Right lobe of liver (tissue), 6 donors: ENCODE measurements at regions not wholly inside any gene's neighbourhood (a gene's known extent, or its start where the extent isn't known, plus 50 kb on each side); places are given as distances from the start of the nearest gene placed in this dataset.

ENCODE experiments used
- ATAC-seq, 4 donors: fragments of 200-7000 bp; cut with Tn5 transposase; one replicate each; pipeline ENCODE4 v1.9.1; 2020; ENCODE audit warnings: mild to moderate bottlenecking in 4 of 4, moderate library complexity in 4 of 4
- DNase-seq, 3 donors: peaks; one replicate each; pipeline ENCODE4 v3.0.0-alpha.2; 2020
- H3K27ac ChIP-seq, 3 donors: fragments of 200-600 bp; one replicate each; pipeline ENCODE4 v1.8.0; 2022
- H3K27me3 ChIP-seq, 2 donors: fragments of 200-600 bp; one replicate each; pipeline ENCODE4 v1.8.0; 2022
- H3K36me3 ChIP-seq, 4 donors: fragments of 200-600 bp; sonication (generic) in 1 of 4; one replicate each; pipeline versions ENCODE4 v1.5.1 to v1.8.0; 2017 to 2022; ENCODE audit warnings: control low read depth in 1 of 4
- H3K4me1 ChIP-seq, 4 donors: fragments of 200-600 bp; sonication (generic) in 1 of 4; one replicate each; pipeline versions ENCODE4 v1.5.1 to v1.8.0; 2017 to 2022; ENCODE audit warnings: control low read depth in 1 of 4
- H3K4me3 ChIP-seq, 3 donors: fragments of 200-600 bp; one replicate each; pipeline ENCODE4 v1.8.0; 2022
- H3K9me3 ChIP-seq, 4 donors: fragments of 200-600 bp; sonication (generic) in 1 of 4; one replicate each; pipeline versions ENCODE4 v1.5.1 to v1.8.0; 2017 to 2022; ENCODE audit warnings: control low read depth in 1 of 4
- CTCF ChIP-seq, 4 donors: fragments of 200-600 bp in 3 of 4; fragments of 450-650 bp in 1 of 4; IDR thresholded peaks; one replicate each; pipeline versions ENCODE4 v1.5.1 to v1.8.0; 2016 to 2022; ENCODE audit warnings: antibody characterized with exemption in 4 of 4, mild to moderate bottlenecking in 2 of 4
- POLR2A ChIP-seq: fragments of 450-650 bp; IDR thresholded peaks from one replicate; pipeline ENCODE4 v1.6.1; 2017; ENCODE audit warnings: antibody characterized with exemption, mild to moderate bottlenecking
- WGBS: methylation state at CpG from one replicate; pipeline ENCODE4 v1.1.6; 2018; ENCODE audit warnings: low coverage, low lambda C conversion rate; ENCODE audit not compliant: insufficient coverage; ENCODE audit errors: missing lambda C conversion rate; 5-methylcytosine and 5-hydroxymethylcytosine counted together
- intact Hi-C, 2 donors: fragments of 100-400 bp; cut with DNase I; formaldehyde crosslinking; loops; one replicate each; pipeline versions ENCODE4 v1.11.2 to v1.14.1; 2022
- donor health status: DM: no; HTN: yes; CAD: no.
- donor health status: DM: no; HTN: no; CAD: no.
- donor health status: DM: no; HTN: no; CAD: no.
- donor health status: DM: no; HTN: yes; CAD: no.
- donor health status: DM: no; HTN: yes; CAD: no.

GRCh38 chr1:47491341-47491753, 53.5 kb downstream of the FOXD2 start:
- no peaks in the 10 kb centered on the region for H3K9me3 ChIP-seq
- H3K4me3 ChIP-seq, result no peak overlapping the region
- TF ChIP-seq POLR2A, result no peak
- TF ChIP-seq CTCF (IDR thresholded peaks at IDR 0.05), result no peak
- ATAC-seq (no peak), DNase-seq (no peak)
- intact Hi-C loops, result no loop called here
- no peak overlapping the region for H3K27ac ChIP-seq
- no peaks in the 10 kb centered on the region for H3K4me1 ChIP-seq
- WGBS, result 100% methylated on average over 1 of the region's 7 CpGs
- H3K27me3 ChIP-seq, result no peaks in the 10 kb centered on the region
- no peaks in the 10 kb centered on the region for H3K36me3 ChIP-seq

GRCh38 chr1:47495176-47495713, 57.4 kb downstream of the FOXD2 start:
- H3K36me3 ChIP-seq, result no peaks in the 10 kb centered on the region
- DNase-seq (no peak), ATAC-seq (no peak)
- WGBS, result 47% methylated on average over 7 of the region's 8 CpGs
- intact Hi-C loops, result no loop called here
- no peak overlapping the region for H3K4me3 ChIP-seq
- no peaks in the 10 kb centered on the region for H3K9me3 ChIP-seq
- H3K4me1 ChIP-seq, result peaks cover 0 to 20% (median 0%) of the 10 kb centered on the region in 4 donors
- H3K27ac ChIP-seq, result no peak overlapping the region
- no peak for TF ChIP-seq POLR2A
- TF ChIP-seq CTCF (IDR thresholded peaks at IDR 0.05), result no peak
- H3K27me3 ChIP-seq, result no peaks in the 10 kb centered on the region

GRCh38 chr1:47498551-47498950, 60.7 kb downstream of the FOXD2 start:
- no peak for TF ChIP-seq POLR2A
- TF ChIP-seq CTCF (IDR thresholded peaks at IDR 0.05), result no peak
- no peak overlapping the region for H3K4me3 ChIP-seq
- peak; percentile 61 to 74 (median 71) for ATAC-seq
- peak overlapping the region in 2 of 3 donors; percentile 0 to 35 for H3K27ac ChIP-seq
- WGBS, result 12% methylated on average over 3 of the region's 3 CpGs
- H3K27me3 ChIP-seq, result no peaks in the 10 kb centered on the region
- intact Hi-C loops, result no loop called here
- DNase-seq, result no peak
- H3K9me3 ChIP-seq, result no peaks in the 10 kb centered on the region
- no peaks in the 10 kb centered on the region for H3K36me3 ChIP-seq
- H3K4me1 ChIP-seq, result peaks cover 0 to 20% (median 0%) of the 10 kb centered on the region in 4 donors

- no peak for TF ChIP-seq POLR2A
- no peak for TF ChIP-seq CTCF (IDR thresholded peaks at IDR 0.05)
- 90% methylated on average over 4 of the region's 5 CpGs for WGBS
- H3K4me1 ChIP-seq, result peaks cover 0 to 20% (median 0%) of the 10 kb centered on the region in 4 donors
- H3K27me3 ChIP-seq, result no peaks in the 10 kb centered on the region
- no peaks in the 10 kb centered on the region for H3K36me3 ChIP-seq
- intact Hi-C loops, result no loop called here
- H3K9me3 ChIP-seq, result no peaks in the 10 kb centered on the region
- no peak overlapping the region for H3K27ac ChIP-seq
- ATAC-seq (no peak), DNase-seq (no peak)
- no peak overlapping the region for H3K4me3 ChIP-seq
These were observed 63.2 kb downstream of the FOXD2 start for GRCh38 chr1:47501069-47501468.
